ENCODE measurements at regions not wholly inside any gene's neighbourhood (a gene's known extent, or its start where the extent isn't known, plus 50 kb on each side); places are given as distances from the start of the nearest gene placed in this dataset.
"Not testable (repeated sequence)": the region's sequence is repeated elsewhere in the genome, so short reads cannot be mapped to it uniquely, and the experiment has no call there.

DNA sequence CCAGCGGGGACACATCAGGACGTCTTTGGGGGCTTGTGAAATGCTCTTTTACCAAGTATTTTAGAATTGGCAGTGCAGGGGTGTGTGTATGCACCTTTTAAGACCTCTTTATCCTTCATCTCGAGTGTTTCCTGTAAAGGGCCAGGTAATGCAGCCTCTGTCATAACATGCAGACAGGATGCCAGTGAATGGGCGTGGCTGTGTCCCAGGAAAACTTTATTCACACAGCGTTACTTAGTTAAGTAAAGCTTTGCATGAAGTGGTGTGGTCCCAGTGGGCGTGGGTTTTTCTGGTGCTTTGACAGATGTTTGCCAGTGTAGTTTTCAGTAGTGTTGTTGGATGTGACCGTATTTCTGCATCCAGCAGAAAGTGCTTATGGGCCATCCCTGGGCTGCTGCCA lies 70.3 kb upstream of the FAN1 start:
- not testable (repeated sequence) for DNase-seq (ENCODE audit: low read depth in 2 of 2)

DNA sequence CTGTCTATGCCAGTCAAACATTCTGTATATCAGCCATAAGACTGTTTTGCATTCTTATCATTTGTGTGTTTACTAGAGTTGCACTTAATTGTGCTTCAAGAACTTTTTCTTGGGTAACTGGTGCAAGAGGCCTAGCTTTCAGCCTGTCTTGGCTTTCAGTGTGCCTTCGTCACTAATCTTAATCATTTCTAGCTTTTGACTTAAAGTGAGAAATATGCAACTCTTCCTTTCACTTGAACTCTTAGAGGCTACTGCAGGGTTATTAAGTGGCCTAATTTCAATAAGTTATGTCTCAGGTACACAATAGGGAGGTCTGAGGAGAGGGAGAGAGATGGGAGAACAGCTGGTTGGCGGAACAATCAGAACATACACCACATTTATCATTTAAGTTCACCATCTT lies 62.1 kb upstream of the FAN1 start:
- DNase-seq (ENCODE audit: low read depth in 2 of 2) = not testable (repeated sequence)

DNA sequence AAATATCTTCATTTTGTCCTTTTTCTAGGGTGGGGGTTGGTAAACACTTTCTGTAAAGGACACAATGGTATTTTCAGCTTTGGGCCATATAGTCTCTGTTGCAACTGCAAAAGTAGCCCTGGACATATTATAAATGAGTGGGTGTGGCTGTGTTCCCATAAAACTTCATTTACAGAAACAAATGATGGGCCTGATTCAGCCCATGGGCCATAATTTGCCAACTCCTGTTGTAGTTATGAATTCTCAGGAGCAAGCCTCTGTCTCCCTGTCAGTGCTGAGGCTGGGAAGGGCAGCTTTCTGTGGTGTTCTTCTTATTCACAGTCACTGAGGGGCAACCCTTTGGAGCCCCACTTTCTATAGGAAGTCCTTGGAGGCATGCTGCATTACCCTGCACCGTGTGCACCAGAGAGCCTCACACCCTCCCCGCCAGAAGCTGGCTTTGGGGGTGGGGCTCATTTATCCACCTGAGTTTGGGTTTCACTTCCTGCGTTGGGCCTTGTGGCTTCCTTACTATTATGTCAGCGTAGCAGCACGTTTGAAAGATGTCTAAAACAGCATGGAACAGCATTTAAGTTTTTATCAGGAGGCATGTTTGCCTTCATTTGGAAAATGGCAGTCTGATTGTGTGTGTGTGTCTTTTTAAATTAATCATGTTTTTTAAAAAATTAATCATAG lies 60.8 kb upstream of the FAN1 start:
- DNase-seq (ENCODE audit: low read depth in 2 of 2) = not testable (repeated sequence)

DNA sequence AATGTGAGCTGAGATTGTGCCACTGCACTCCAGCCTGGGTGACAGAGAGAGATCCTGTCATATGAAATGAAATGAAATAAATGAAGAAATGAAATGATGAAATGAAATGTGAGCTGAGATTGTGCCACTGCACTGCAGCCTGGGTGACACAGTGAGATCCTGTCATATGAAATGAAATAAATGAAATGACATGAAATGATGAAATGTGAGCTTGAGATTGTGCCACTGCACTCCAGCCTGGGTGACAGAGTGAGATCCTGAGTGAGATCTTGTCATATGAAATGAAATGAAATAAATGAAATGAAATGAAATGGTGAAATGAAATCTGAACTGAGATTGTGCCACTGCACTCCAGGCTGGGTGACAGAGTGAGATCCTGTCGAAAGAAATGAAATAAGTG lies 58.2 kb upstream of the FAN1 start:
- DNase-seq (ENCODE audit: low read depth in 2 of 2) = not testable (repeated sequence)

Measured in stimulated activated CD4-positive, alpha-beta T cell treated with anti-CD3 and anti-CD28 coated beads, Interleukin-15, amount 100 ng/mL, for 48 hours (primary cell).